ENCODE measurements at regions not wholly inside any gene's neighbourhood (a gene's known extent, or its start where the extent isn't known, plus 50 kb on each side); places are given as distances from the start of the nearest gene placed in this dataset.

DNA sequence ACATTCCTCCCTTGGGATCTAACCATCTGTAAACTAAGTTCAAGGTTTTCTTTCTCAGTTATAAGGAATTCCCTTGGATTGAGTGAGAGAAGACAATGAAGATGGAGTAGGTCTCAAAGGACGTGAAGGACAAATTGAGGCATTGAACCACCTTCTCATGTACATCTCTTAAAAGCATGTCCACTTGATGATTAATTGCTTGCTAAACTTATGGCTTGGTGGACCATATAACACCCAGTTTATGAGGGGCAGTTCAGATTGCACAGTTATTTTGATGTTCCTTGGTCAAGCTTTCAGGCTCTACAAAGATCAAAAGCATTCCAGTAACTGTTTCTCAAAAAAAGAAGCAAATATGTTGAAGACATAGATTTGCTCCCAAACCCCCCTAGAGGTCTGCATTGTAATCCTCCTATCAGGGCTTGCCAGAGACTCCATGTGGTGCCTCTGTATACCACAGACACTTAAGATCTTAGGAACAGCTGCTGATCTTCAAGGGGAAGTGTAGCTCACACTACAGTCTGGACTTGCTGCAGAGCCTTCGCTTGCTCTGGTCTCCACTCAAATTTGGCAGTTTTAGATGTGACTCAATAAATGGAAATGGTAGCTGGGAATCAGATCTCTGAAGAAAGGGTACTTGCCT, 56.9 kb upstream of the ALDH1A1 start:
- Histone ChIP-seq H3K4me3 (no peak overlapping the region), H3K27me3 (replicated peaks; ENCODE audit: insufficient read depth) (no peaks in the 10 kb centered on the region), H3K36me3 (no peaks in the 10 kb centered on the region), H3K27ac (no peak overlapping the region), H3K9me3 (no peaks in the 10 kb centered on the region), H3K4me1 (ENCODE audit: control insufficient read depth in 1 of 2, low read depth in 2 of 2) (peaks cover 27 to 28% of the 10 kb centered on the region in 2 donors)
- DNase-seq (ENCODE audit: low spot score) (no peak), ATAC-seq (ENCODE audit: insufficient number of reproducible peaks, low FRiP score, low read depth) (no peak)
- no peak for TF ChIP-seq CTCF (IDR thresholded peaks at IDR 0.05)

DNA sequence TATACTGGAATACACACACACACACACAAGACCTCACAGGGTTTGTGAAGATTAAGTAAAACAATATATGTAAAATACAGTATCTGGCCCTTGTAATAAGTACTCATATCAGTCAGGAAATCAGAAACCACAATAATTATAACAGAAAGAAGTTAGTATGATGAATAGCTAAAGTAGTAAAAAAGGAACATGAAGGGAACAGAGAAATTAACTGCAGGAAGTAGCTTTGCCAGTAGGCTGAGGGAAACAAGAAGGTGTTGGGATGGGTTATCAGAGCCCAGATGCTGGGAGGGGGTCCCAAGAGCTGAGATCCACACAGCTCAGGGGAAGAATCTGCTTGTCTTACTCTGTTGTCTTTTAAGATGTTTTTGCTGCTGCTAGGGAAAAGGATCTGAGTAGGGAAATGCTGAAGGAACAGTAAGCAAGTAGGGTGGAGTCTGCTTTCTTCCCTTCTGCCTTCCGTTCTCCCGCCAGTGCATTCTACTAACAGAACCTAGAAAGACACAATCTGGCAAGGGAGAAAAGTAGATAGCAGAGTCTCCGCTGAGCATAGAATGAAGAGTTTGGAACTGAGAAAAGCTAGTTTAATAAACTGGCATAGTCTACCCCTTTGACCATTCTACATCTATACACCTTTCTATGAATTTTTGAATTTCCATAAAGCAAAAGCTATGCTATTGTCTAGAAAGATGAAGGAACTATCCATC, 55.3 kb upstream of the ALDH1A1 start:
- Histone ChIP-seq H3K36me3 (no peaks in the 10 kb centered on the region), H3K27me3 (replicated peaks; ENCODE audit: insufficient read depth) (no peaks in the 10 kb centered on the region), H3K27ac (no peak overlapping the region), H3K4me1 (ENCODE audit: control insufficient read depth in 1 of 2, low read depth in 2 of 2) (peaks cover 17 to 18% of the 10 kb centered on the region in 2 donors), H3K9me3 (no peaks in the 10 kb centered on the region), H3K4me3 (no peak overlapping the region)
- no peak for ATAC-seq (ENCODE audit: insufficient number of reproducible peaks, low FRiP score, low read depth)
- no peak for DNase-seq (ENCODE audit: low spot score)
- no peak for TF ChIP-seq CTCF (IDR thresholded peaks at IDR 0.05)

DNA sequence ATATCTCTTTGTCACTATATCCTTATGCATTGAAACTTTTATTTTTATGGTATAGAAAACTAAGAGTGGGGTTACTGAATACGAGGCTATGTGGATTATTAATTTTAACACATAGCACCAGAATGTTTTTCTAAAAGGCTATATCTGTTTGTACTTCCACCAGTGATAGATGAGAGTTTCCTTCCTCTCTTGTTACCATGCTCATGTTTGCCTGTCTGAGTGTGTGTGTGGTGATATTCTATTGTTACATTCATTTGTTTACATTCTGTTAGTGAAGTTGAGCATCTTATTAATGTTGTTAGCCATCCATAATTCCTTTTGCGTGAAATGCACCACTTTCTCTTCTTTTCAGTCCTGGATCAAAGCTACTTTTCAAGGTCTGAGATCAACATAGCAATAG, 54.1 kb upstream of the ALDH1A1 start:
- DNase-seq (ENCODE audit: low spot score) (no peak), ATAC-seq (ENCODE audit: insufficient number of reproducible peaks, low FRiP score, low read depth) (no peak)
- Histone ChIP-seq H3K9me3 (no peaks in the 10 kb centered on the region), H3K36me3 (no peaks in the 10 kb centered on the region), H3K27ac (no peak overlapping the region), H3K4me3 (no peak overlapping the region), H3K27me3 (replicated peaks; ENCODE audit: insufficient read depth) (no peaks in the 10 kb centered on the region), H3K4me1 (ENCODE audit: control insufficient read depth in 1 of 2, low read depth in 2 of 2) (peaks cover 9% of the 10 kb centered on the region in 2 donors)
- TF ChIP-seq CTCF (IDR thresholded peaks at IDR 0.05): no peak

Measured in thoracic aorta (tissue), 2 donors.